Gastroesophageal sphincter (tissue), 3 donors: ENCODE measurements at regions not wholly inside any gene's neighbourhood (a gene's known extent, or its start where the extent isn't known, plus 50 kb on each side); places are given as distances from the start of the nearest gene placed in this dataset.

Experiments
- POLR2A ChIP-seq, 2 donors: fragments of 450-650 bp; IDR thresholded peaks; one replicate each; pipeline ENCODE4 v1.6.1; 2017; ENCODE audit warnings: antibody characterized with exemption in 2 of 2, mild to moderate bottlenecking in 2 of 2, moderate library complexity in 1 of 2
- POLR2AphosphoS5 ChIP-seq: sonication (generic); formaldehyde crosslinking; IDR thresholded peaks from one replicate; pipeline ENCODE4 v1.6.1; 2017; ENCODE audit warnings: antibody characterized with exemption
- TF ChIP-seq, protein P1 (sequence below), 4 experiments: fragments of 200-600 bp in 2 of 4; fragments of 450-650 bp in 2 of 4; sonication (generic) in 1 of 4; IDR thresholded peaks; one replicate each; pipeline ENCODE4 v1.5.1; 2017 to 2019; ENCODE audit warnings: antibody characterized with exemption in 4 of 4, mild to moderate bottlenecking in 2 of 4, moderate library complexity in 2 of 4

DNA sequence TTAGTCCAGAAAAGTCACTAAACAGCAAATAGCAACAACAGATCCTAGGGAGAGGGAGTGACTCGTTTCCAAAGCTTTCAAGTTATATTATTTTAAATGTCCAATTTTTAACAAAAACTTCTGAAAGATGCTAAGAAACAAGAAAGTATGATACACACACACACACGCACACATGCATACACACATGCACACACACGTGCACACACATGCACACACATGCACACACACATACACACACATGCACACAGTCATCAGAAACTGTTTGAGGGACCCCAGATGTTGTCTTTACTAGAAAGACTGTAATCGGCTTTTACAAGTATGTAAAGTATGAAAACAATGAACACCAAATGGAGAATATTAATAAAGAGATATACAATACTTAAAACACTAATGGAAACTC, 825.4 kb downstream of the UQCRFS1 start:
- TF ChIP-seq, protein P1, sequence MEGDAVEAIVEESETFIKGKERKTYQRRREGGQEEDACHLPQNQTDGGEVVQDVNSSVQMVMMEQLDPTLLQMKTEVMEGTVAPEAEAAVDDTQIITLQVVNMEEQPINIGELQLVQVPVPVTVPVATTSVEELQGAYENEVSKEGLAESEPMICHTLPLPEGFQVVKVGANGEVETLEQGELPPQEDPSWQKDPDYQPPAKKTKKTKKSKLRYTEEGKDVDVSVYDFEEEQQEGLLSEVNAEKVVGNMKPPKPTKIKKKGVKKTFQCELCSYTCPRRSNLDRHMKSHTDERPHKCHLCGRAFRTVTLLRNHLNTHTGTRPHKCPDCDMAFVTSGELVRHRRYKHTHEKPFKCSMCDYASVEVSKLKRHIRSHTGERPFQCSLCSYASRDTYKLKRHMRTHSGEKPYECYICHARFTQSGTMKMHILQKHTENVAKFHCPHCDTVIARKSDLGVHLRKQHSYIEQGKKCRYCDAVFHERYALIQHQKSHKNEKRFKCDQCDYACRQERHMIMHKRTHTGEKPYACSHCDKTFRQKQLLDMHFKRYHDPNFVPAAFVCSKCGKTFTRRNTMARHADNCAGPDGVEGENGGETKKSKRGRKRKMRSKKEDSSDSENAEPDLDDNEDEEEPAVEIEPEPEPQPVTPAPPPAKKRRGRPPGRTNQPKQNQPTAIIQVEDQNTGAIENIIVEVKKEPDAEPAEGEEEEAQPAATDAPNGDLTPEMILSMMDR (IDR thresholded peaks at IDR 0.05) = no peak
- TF ChIP-seq POLR2A (IDR thresholded peaks at IDR 0.05) (no peak), POLR2AphosphoS5 (no peak)
